GM21526 (cell line): ENCODE measurements at regions not wholly inside any gene's neighbourhood (a gene's known extent, or its start where the extent isn't known, plus 50 kb on each side); places are given as distances from the start of the nearest gene placed in this dataset.

Source experiments
- ATAC-seq: cut with Tn5 transposase; IDR thresholded peaks from one replicate; pipeline ENCODE4 v1.9.1; 2021; ENCODE audit warnings: moderate library complexity; ENCODE audit not compliant: unreplicated experiment, low FRiP score

DNA sequence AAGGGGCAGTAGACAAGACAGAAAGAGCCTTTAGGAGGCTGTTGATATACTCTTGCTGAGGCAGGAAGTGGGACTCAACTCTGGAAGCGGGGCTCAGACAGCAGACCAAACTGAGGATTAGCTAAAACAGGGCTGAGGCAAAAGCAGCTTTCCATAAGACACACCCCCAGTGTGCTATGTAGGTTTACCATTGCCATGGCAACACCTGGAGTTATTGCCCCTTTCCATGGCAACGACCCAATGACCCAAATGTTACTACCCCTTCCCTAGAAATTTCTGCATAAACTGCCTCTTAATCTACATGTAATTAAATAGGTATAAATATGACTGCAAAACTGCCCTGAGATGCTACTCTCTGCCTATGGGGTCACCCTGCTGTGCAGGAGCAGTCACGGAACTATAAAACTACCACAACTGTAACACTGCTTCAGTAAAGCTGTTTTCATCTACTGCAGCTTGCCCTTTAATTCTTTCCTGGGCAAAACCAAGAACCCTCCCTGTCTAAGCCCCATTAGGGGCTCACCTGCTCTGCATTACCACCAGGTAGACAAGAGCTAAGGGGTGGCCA is 348.4 kb upstream of the PODXL start:
- ATAC-seq = no peak

DNA sequence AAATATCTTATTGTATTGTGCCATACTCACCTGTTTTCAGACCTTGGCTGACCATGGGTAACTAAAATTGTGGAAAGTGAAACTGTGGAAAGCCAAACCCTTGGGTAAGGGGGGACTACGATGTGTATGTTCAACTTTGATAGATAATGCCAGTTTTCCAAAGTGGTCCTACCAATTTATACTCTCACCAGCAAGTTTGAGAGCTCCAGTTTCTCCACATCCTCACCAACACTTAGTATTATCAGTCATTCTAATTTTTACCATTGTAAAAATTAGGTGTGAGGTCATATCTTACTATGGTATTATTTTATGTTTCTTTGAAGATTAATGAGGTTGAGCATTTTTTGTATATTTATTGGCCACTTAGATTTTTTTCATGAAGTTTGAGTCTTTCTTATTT is 346.9 kb upstream of the PODXL start:
- ATAC-seq = no peak

DNA sequence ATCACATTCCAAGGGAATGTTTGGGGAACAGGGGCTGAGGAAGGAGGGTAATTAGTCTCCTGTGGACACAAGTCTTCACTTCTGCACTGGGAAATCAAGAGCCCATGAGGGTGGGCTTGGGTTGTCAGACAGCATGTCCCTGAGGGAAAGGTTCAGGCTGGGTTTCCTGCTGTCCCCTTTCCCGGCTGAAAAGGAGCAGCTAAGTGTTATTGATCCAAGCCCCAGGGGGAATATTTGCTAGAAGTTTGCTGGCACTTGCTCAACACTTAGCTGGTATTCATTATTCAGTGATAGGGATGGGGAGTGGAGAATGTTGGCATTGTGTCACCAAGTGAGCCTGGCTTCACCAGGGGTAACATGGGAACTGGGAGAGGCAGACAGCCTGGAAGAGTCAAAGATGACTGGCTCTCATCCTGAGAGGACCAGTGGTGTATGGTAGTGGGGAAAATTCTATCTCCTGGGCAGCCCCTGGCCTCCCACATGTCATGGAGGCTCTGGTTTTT is 344.4 kb upstream of the PODXL start:
- ATAC-seq = no peak

GRCh38 chr7:131899271-131900030 is 343.0 kb upstream of the PODXL start:
- ATAC-seq = no peak

DNA sequence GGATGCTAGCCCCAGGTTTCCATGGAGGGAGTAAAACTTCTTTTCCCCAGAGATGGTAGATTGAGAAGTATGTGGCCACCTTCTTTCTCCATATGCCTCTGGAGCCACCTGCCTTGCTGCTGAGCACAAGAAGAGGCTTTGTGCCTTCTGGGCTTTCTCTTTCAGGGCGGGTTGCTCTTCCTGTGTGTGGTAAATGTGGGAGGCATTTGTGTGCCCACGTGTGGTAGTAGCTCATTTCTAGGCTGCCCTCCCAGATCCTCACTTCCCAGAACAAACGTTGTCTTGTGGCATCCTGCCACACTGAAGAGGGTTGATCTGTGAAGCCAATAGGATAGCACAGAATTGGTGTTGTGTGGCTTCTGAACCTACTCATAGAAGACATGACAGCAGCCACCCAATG is 342.0 kb upstream of the PODXL start:
- no peak for ATAC-seq

DNA sequence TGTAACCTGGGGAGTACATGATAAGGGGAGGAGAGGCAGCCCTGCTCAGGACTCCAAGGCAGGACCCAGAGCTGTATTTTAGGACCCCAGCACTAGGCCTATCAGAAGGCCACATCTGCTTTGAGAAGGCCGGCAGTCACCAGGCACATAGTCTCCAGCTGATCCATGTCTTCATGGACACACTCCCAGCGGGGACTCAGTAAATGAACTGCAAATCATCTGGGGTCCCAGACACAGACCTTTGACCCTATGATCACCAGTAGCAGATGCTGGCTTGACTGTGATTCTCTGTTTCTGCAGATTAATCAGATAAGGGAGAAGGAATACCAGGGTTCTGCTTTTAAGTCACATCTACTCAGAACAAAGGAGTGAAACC is 341.4 kb upstream of the PODXL start:
- no peak for ATAC-seq

- ATAC-seq = no peak
Measured at GRCh38 chr7:131897016-131897789, 340.8 kb upstream of the PODXL start.

DNA sequence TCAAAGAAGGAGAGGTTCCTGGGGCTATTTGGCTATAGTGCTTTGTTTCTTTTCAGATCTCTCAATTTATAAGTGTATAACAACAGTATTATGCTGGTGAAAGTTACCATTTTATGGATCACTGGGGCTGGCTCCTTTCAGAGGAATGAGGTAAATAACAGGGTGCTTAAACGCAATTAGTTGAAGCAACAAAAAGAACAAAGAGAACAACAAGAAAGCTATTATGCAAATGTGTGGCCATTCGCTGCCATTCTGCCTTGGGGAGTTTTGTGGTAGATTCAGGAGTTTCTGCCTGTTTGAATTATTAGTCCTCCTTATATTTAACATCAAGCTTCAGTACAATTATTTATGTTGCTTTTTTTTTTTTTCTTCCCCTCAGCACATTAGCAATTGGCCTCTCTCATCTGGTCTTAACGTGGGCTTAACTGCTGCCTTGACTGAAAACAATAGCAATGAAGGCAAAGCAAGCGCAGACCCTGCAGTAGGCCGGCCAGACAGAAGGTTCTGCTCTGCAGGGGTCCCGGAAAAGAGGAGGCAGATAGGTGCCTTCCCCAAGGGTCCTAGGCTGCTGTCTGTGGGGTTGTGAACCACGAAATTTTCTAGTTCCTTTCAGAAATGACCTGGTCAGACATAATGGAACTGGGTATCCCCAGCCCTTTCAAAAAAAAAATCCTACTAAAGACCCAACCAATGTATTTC is 339.9 kb upstream of the PODXL start:
- ATAC-seq = no peak

DNA sequence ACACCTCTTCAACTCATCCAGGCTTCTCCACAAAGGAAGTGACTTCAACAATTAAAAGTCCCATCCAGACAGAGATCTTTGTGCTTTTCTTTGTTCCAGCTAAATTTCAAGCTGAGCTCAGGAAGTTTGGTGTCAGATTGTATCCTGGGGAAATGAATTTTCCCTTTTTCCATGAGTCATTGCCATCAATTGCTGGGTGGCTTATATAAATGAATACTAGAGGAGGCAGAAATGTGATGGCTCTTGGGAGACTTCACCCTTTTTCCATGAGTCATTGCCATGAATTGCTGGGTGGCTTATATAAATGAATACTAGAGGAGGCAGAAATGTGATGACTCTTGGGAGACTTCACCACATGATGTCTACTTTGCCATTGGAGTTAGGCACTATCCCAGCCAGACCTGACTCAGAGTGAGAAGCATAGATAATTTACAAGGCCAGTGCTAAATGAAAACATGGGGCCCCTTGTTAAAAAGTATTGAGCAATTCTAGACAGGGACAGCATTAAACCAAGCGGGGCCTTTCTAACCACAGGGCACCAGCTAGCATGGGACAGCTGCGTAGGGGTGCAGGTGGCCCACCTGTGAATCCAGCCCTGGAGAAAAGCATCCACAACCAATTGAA is 339.2 kb upstream of the PODXL start:
- ATAC-seq = no peak

- no peak for ATAC-seq
Measured at GRCh38 chr7:131893631-131894340, 337.4 kb upstream of the PODXL start.

DNA sequence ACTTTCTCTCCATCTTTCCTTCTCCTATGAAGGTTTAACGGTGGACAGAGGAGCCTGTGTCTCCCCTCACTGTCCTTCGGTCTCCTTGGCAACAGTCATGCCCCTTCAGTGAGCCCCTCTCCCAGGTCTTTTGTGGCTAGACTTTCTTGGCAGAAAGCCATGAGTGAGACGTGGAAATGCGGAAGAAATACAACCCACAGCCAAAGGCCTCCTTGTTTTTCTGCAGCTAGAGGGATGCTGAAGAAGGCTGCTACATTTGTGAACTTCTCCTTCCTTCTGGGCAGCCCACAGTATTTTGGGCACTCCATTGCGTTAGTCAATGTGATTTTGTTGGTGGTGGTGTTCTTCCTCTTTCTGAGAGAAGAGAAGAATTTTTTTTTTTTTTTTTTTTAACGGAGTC is 333.7 kb upstream of the PODXL start:
- no peak for ATAC-seq

GRCh38 chr7:131889572-131890150 is 333.2 kb upstream of the PODXL start:
- no peak for ATAC-seq

DNA sequence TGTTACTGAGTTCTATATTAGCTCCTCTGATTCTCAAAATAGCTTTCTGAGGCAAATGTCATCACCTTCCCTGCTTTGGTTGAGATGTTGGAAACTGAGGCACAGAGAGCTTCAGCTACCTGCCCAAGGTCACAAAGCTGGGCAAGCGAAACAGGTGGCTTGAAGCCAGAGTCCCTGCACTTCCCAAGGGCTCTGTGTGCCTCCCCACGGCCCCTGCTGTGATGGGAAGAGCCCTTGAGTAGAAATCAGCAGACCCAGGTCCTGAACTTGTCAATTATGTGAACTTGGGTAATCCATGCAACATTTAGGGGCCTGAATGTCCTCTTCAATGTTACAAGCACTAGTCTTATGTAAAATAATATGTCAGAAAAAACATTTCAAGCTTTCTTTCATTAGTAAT is 327.3 kb upstream of the PODXL start:
- no peak for ATAC-seq

- no peak for ATAC-seq
Measured at GRCh38 chr7:131883196-131883595, 326.8 kb upstream of the PODXL start.

DNA sequence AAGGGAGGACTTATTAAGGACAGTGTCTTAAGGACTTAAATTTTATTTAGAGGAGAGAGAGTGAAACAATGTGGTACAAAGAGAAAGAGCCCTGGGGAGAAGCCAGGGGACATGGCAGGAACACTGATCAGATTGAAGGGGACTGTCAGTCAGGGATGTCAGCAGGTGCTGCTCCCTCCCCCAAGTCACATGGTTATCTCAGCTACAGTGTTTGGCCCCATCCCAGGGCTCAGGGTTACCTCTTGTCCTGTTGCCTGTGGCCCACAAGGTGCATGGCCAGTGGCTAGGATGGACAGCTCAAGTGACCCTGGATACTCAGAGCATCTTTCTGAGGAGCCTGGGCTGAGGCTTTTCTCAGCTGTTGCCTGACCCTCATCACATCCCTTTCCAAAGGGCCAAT is 325.9 kb upstream of the PODXL start:
- ATAC-seq = no peak

DNA sequence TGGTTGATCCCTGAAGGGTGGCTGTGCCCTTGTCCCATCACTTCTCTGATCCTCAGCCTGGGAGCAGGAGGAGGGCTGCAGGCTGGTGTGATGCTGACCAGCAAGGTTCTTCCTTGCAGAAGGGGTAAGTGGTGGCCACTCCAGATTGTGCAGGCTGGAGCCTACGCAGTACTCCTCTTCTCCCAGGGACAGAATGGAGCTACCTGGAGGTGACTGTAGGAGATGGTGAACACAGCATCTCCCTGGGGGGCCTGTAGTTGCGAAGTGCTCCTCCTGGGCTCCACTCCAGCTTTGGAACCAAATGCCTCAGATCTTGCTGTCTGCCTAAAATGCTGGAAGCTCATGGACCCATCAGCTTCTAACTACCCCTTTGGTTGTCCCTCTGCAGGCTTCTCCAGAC is 323.6 kb upstream of the PODXL start:
- ATAC-seq = no peak

GRCh38 chr7:131879424-131879823 is 323.0 kb upstream of the PODXL start:
- ATAC-seq = no peak

- no peak for ATAC-seq
Measured at GRCh38 chr7:131878777-131879176, 322.3 kb upstream of the PODXL start.

GRCh38 chr7:131873581-131873980 is 317.2 kb upstream of the PODXL start:
- ATAC-seq = no peak

- ATAC-seq = no peak
Measured at GRCh38 chr7:131869986-131870385, 313.6 kb upstream of the PODXL start.
